DND-41 (cell line): ENCODE measurements at regions not wholly inside any gene's neighbourhood (a gene's known extent, or its start where the extent isn't known, plus 50 kb on each side); places are given as distances from the start of the nearest gene placed in this dataset.

ENCODE experiments used
- CTCF ChIP-seq: IDR thresholded peaks from 2 replicates; pipeline ENCODE4 v1.5.1; 2012; ENCODE audit warnings: borderline replicate concordance, low read length, moderate library complexity, mild to moderate bottlenecking; ENCODE audit not compliant: poor library complexity, severe bottlenecking; ENCODE audit errors: extremely low read depth
- EZH2 ChIP-seq: IDR thresholded peaks from 3 replicates; pipeline ENCODE4 v1.6.1; 2012; ENCODE audit warnings: borderline replicate concordance, low read depth, mild to moderate bottlenecking, moderate library complexity, low read length, inconsistent platforms; ENCODE audit not compliant: severe bottlenecking

- no peak for TF ChIP-seq EZH2
- TF ChIP-seq CTCF, result no peak
Measured at GRCh38 chr9:108547411-108548135, 308.2 kb downstream of the ACTL7B start.
